ENCODE measurements at regions not wholly inside any gene's neighbourhood (a gene's known extent, or its start where the extent isn't known, plus 50 kb on each side); places are given as distances from the start of the nearest gene placed in this dataset.
"Not testable (repeated sequence)": the region's sequence is repeated elsewhere in the genome, so short reads cannot be mapped to it uniquely, and the experiment has no call there.

GRCh38 chr13:73548449-73548848 lies 489.6 kb downstream of the KLF5 start:
- no peak for DNase-seq

GRCh38 chr13:73547239-73547638 lies 488.4 kb downstream of the KLF5 start:
- no peak for DNase-seq

- no peak for DNase-seq
These were observed 485.4 kb downstream of the KLF5 start for GRCh38 chr13:73544175-73544574.

- DNase-seq, result no peak
These were observed 483.6 kb downstream of the KLF5 start for GRCh38 chr13:73542446-73542845.

- no peak for DNase-seq
These were observed 478.1 kb downstream of the KLF5 start for GRCh38 chr13:73536865-73537264.

GRCh38 chr13:73535341-73535740 lies 476.5 kb downstream of the KLF5 start:
- no peak for DNase-seq

- no peak for DNase-seq
These were observed 474.2 kb downstream of the KLF5 start for GRCh38 chr13:73532987-73533510.

- DNase-seq, result no peak
These were observed 473.8 kb downstream of the KLF5 start for GRCh38 chr13:73532582-73532981.

GRCh38 chr13:73531014-73531413 lies 472.2 kb downstream of the KLF5 start:
- DNase-seq, result no peak

GRCh38 chr13:73522937-73523336 lies 464.1 kb downstream of the KLF5 start:
- DNase-seq, result no peak

GRCh38 chr13:73521985-73522524 lies 463.2 kb downstream of the KLF5 start:
- no peak for DNase-seq

- DNase-seq, result no peak
These were observed 462.5 kb downstream of the KLF5 start for GRCh38 chr13:73521290-73521624.

- no peak for DNase-seq
These were observed 461.9 kb downstream of the KLF5 start for GRCh38 chr13:73520566-73521289.

- not testable (repeated sequence) for DNase-seq
These were observed 461.3 kb downstream of the KLF5 start for GRCh38 chr13:73520135-73520534.

- no peak for DNase-seq
These were observed 460.8 kb downstream of the KLF5 start for GRCh38 chr13:73519396-73520116.

- DNase-seq, result no peak
These were observed 459.0 kb downstream of the KLF5 start for GRCh38 chr13:73517766-73518165.

- DNase-seq, result no peak
These were observed 457.9 kb downstream of the KLF5 start for GRCh38 chr13:73516731-73517130.

GRCh38 chr13:73514208-73514607 lies 455.4 kb downstream of the KLF5 start:
- no peak for DNase-seq

- DNase-seq, result no peak
These were observed 454.9 kb downstream of the KLF5 start for GRCh38 chr13:73513751-73514150.

GRCh38 chr13:73508841-73509240 lies 450.0 kb downstream of the KLF5 start:
- DNase-seq, result no peak

GRCh38 chr13:73505376-73505890 lies 446.6 kb downstream of the KLF5 start:
- DNase-seq, result no peak

GRCh38 chr13:73499695-73500094 lies 440.9 kb downstream of the KLF5 start:
- DNase-seq, result no peak

- DNase-seq, result no peak
These were observed 438.6 kb downstream of the KLF5 start for GRCh38 chr13:73497430-73497829.

GRCh38 chr13:73496711-73497110 lies 437.9 kb downstream of the KLF5 start:
- DNase-seq, result no peak
